Pancreas (tissue), 10 donors: ENCODE measurements at regions not wholly inside any gene's neighbourhood (a gene's known extent, or its start where the extent isn't known, plus 50 kb on each side); places are given as distances from the start of the nearest gene placed in this dataset.
A peak's percentile ranks its signal among the peaks of the same experiment; 100 is the strongest.

Experiments used
- ATAC-seq, 4 donors: fragments of 200-7000 bp; cut with Tn5 transposase; one replicate each; pipeline versions ENCODE4 v1.8.0 to v1.9.1; 2020; ENCODE audit warnings: mild to moderate bottlenecking in 4 of 4, moderate library complexity in 4 of 4
- DNase-seq, 6 donors: peaks; one replicate each; pipeline ENCODE4 v3.0.0-alpha.2; 2020
- FAIRE-seq: peaks from 2 replicates; lab custom pipeline; 2012; peaks lifted over from hg19 to GRCh38; lab: Jason Lieb, UNC
- H3K27ac ChIP-seq, 4 donors: fragments of 200-600 bp; sonication (generic); 1 replicate in 3 of 4; 2 replicates in 1 of 4; pipeline versions ENCODE4 v1.5.0 to v1.8.0; 2020
- H3K27me3 ChIP-seq, 4 donors: fragments of 200-600 bp; one replicate each; pipeline ENCODE4 v1.8.0; 2021
- H3K36me3 ChIP-seq, 3 donors: fragments of 200-600 bp; sonication (generic) in 1 of 3; one replicate each; pipeline versions ENCODE4 v1.5.0 to v1.8.0; 2020 to 2021
- H3K4me1 ChIP-seq, 3 donors: fragments of 200-600 bp; one replicate each; pipeline ENCODE4 v1.8.0; 2021
- H3K4me3 ChIP-seq, 4 donors: fragments of 200-600 bp; sonication (generic) in 2 of 4; one replicate each; pipeline versions ENCODE4 v1.5.0 to v1.8.0; 2020 to 2021
- H3K9me3 ChIP-seq, 4 donors: fragments of 200-600 bp; one replicate each; pipeline ENCODE4 v1.8.0; 2021
- CTCF ChIP-seq, 4 donors: fragments of 200-600 bp; sonication (generic) in 3 of 4; IDR thresholded peaks; one replicate each; pipeline versions ENCODE4 v1.5.0 to v1.8.0; 2021; ENCODE audit warnings: antibody characterized with exemption in 4 of 4
- WGBS, 2 donors: extraction: QIAGEN DNeasy Blood & Tissue Kit; methylation state at CpG; one replicate each; pipeline ENCODE4 v1.1.7; 2013; 5-methylcytosine and 5-hydroxymethylcytosine counted together
- intact Hi-C, 3 donors: fragments of 100-400 bp; cut with DNase I; formaldehyde crosslinking; loops; one replicate each; pipeline versions ENCODE4 v1.11.1 to v1.14.2; 2022
- donor health status: healthy with polysubstance abuse.
- donor health status: DM: no; HTN: no; CAD: no; lungs with moderate emphysema.
- donor health status: DM: no; HTN: no; CAD: no.
- donor health status: control.
- donor health status: control.
- donor health status: Bipolar disorder and iron deficiency.
- donor health status: DM: yes; HTN: yes; CAD: no.
- donor health status: DM: no; HTN: no; CAD: no.
- donor health status: DM: no; HTN: no; CAD: no.
- donor health status: DM: yes; HTN: yes; CAD: no.

GRCh38 chr11:106409671-106410070 is 332.2 kb downstream of the AASDHPPT start:
- no peak for TF ChIP-seq CTCF (IDR thresholded peaks at IDR 0.05)
- no peaks in the 10 kb centered on the region for H3K36me3 ChIP-seq
- intact Hi-C loops, result no loop called here
- 72 to 89% methylated on average over 2 of the region's 2 CpGs for WGBS, 2 donors
- no peak for DNase-seq
- no peaks in the 10 kb centered on the region for H3K4me1 ChIP-seq
- no peaks in the 10 kb centered on the region for H3K9me3 ChIP-seq
- no peak overlapping the region for H3K4me3 ChIP-seq
- no peak overlapping the region for H3K27ac ChIP-seq
- no peak for FAIRE-seq
- H3K27me3 ChIP-seq, result no peaks in the 10 kb centered on the region
- ATAC-seq, result no peak

- 91% methylated on average over 1 of the region's 1 CpG for WGBS, 2 donors
- intact Hi-C loops, result no loop called here
- no peak for TF ChIP-seq CTCF (IDR thresholded peaks at IDR 0.05)
- no peak for ATAC-seq
- H3K4me1 ChIP-seq, result no peaks in the 10 kb centered on the region
- no peak for DNase-seq
- H3K27me3 ChIP-seq, result no peaks in the 10 kb centered on the region
- no peaks in the 10 kb centered on the region for H3K9me3 ChIP-seq
- no peaks in the 10 kb centered on the region for H3K36me3 ChIP-seq
- FAIRE-seq, result no peak
- no peak overlapping the region for H3K27ac ChIP-seq
- H3K4me3 ChIP-seq, result no peak overlapping the region
Observed at GRCh38 chr11:106410902-106411301, 333.4 kb downstream of the AASDHPPT start.

- no peaks in the 10 kb centered on the region for H3K36me3 ChIP-seq
- H3K4me1 ChIP-seq, result no peaks in the 10 kb centered on the region
- 87% methylated on average over 1 of the region's 1 CpG for WGBS, 2 donors
- DNase-seq, result no peak
- H3K4me3 ChIP-seq, result no peak overlapping the region
- intact Hi-C loops, result no loop called here
- no peak for TF ChIP-seq CTCF (IDR thresholded peaks at IDR 0.05)
- no peaks in the 10 kb centered on the region for H3K9me3 ChIP-seq
- H3K27ac ChIP-seq, result no peak overlapping the region
- no peaks in the 10 kb centered on the region for H3K27me3 ChIP-seq
- FAIRE-seq, result no peak
- no peak for ATAC-seq
Observed at GRCh38 chr11:106413222-106413621, 335.8 kb downstream of the AASDHPPT start.

GRCh38 chr11:106415510-106415909 is 338.0 kb downstream of the AASDHPPT start:
- no peaks in the 10 kb centered on the region for H3K4me1 ChIP-seq
- intact Hi-C loops, result no loop called here
- no peak for TF ChIP-seq CTCF (IDR thresholded peaks at IDR 0.05)
- DNase-seq, result peak in 1 of 6 donors; percentile 9
- H3K27me3 ChIP-seq, result no peaks in the 10 kb centered on the region
- no peak overlapping the region for H3K27ac ChIP-seq
- WGBS, 2 donors, result 45 to 59% methylated on average over 5 of the region's 5 CpGs
- FAIRE-seq, result no peak
- H3K36me3 ChIP-seq, result no peaks in the 10 kb centered on the region
- peak in 3 of 4 donors; percentile 31 to 55 (median 33) for ATAC-seq
- H3K9me3 ChIP-seq, result no peaks in the 10 kb centered on the region
- H3K4me3 ChIP-seq, result no peak overlapping the region

GRCh38 chr11:106418791-106419190 is 341.3 kb downstream of the AASDHPPT start:
- no peak overlapping the region for H3K4me3 ChIP-seq
- no peak for TF ChIP-seq CTCF (IDR thresholded peaks at IDR 0.05)
- WGBS, 2 donors, result 94 to 98% methylated on average over 1 of the region's 1 CpG
- no peak overlapping the region for H3K27ac ChIP-seq
- no peak for FAIRE-seq
- H3K9me3 ChIP-seq, result no peaks in the 10 kb centered on the region
- DNase-seq, result no peak
- no peaks in the 10 kb centered on the region for H3K4me1 ChIP-seq
- no peak for ATAC-seq
- no peaks in the 10 kb centered on the region for H3K27me3 ChIP-seq
- intact Hi-C loops, result no loop called here
- no peaks in the 10 kb centered on the region for H3K36me3 ChIP-seq
